WTC11 (cell line): ENCODE measurements at regions not wholly inside any gene's neighbourhood (a gene's known extent, or its start where the extent isn't known, plus 50 kb on each side); places are given as distances from the start of the nearest gene placed in this dataset.

Experiments
- KAT7 ChIP-seq: sonication (generic); formaldehyde crosslinking; IDR thresholded peaks from 2 replicates; pipeline ENCODE4 v1.8.1; 2023; ENCODE audit warnings: missing genetic modification reagents, mild to moderate bottlenecking, borderline replicate concordance
- TF ChIP-seq, protein P1 (sequence below): sonication (generic); formaldehyde crosslinking; IDR thresholded peaks from 2 replicates; pipeline ENCODE4 v1.8.0; 2022; ENCODE audit warnings: mild to moderate bottlenecking, missing genetic modification reagents
- TF ChIP-seq, protein P2 (sequence below): fragments of 200-600 bp; IDR thresholded peaks from 2 replicates; pipeline ENCODE4 v1.8.0; 2022; ENCODE audit warnings: antibody characterized with exemption

DNA sequence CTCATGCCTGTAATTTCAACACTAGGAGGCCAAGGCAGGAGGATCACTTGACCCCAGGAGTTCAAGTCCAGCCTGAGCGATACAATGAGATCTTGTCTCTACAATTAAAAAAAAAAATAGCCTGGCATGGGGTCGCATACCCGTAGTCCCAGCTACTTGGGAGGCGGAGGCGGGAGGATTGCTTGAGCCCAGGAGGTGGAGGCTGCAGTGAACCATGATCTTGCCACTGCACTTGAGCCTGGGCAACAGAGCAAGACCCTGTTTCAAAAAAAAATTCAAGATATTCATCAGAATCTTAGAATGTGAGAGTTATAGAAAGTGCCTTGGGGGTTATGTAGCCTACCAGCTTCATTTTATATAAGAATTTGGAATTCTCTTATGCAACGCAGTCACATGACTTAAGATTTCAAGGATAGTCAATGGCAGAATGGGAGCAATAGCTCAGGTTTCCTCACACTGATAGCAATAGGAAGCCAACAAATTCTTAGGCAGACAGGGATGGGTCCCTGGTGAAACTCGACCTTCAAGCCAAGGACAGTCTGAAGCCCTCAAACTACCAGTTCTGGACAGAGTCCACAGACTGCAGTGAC lies 462.5 kb downstream of the SETD4 start:
- no peak for TF ChIP-seq KAT7 (CRISPR knock-in tag)
- TF ChIP-seq, protein P1, sequence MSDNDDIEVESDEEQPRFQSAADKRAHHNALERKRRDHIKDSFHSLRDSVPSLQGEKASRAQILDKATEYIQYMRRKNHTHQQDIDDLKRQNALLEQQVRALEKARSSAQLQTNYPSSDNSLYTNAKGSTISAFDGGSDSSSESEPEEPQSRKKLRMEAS, result no peak
- TF ChIP-seq, protein P2, sequence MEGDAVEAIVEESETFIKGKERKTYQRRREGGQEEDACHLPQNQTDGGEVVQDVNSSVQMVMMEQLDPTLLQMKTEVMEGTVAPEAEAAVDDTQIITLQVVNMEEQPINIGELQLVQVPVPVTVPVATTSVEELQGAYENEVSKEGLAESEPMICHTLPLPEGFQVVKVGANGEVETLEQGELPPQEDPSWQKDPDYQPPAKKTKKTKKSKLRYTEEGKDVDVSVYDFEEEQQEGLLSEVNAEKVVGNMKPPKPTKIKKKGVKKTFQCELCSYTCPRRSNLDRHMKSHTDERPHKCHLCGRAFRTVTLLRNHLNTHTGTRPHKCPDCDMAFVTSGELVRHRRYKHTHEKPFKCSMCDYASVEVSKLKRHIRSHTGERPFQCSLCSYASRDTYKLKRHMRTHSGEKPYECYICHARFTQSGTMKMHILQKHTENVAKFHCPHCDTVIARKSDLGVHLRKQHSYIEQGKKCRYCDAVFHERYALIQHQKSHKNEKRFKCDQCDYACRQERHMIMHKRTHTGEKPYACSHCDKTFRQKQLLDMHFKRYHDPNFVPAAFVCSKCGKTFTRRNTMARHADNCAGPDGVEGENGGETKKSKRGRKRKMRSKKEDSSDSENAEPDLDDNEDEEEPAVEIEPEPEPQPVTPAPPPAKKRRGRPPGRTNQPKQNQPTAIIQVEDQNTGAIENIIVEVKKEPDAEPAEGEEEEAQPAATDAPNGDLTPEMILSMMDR, result no peak
